Transverse colon (tissue), 4 donors: ENCODE measurements at regions not wholly inside any gene's neighbourhood (a gene's known extent, or its start where the extent isn't known, plus 50 kb on each side); places are given as distances from the start of the nearest gene placed in this dataset.

ENCODE experiments used
- CTCF ChIP-seq, 5 experiments: fragments of 200-600 bp in 3 of 5; fragments of 450-650 bp in 2 of 5; sonication (generic) in 3 of 5; IDR thresholded peaks; 1 replicate in 2 of 5; 2 replicates in 3 of 5; pipeline ENCODE4 v1.5.1; 2016 to 2017; ENCODE audit warnings: antibody characterized with exemption in 5 of 5, inconsistent platforms in 3 of 5, mild to moderate bottlenecking in 2 of 5, moderate library complexity in 1 of 5
- EP300 ChIP-seq: sonication (generic); formaldehyde crosslinking; IDR thresholded peaks from one replicate; pipeline ENCODE4 v1.6.1; 2017; ENCODE audit warnings: antibody characterized with exemption, low read depth
- POLR2A ChIP-seq: fragments of 450-650 bp; IDR thresholded peaks from one replicate; pipeline ENCODE4 v1.6.1; 2016; ENCODE audit warnings: antibody characterized with exemption, mild to moderate bottlenecking, moderate library complexity
- POLR2AphosphoS5 ChIP-seq, 3 donors: sonication (generic); formaldehyde crosslinking; IDR thresholded peaks; one replicate each; pipeline ENCODE4 v1.6.1; 2016; ENCODE audit warnings: antibody characterized with exemption in 3 of 3

GRCh38 chr9:71306134-71306533 is 184.7 kb upstream of the TRPM3 start:
- TF ChIP-seq CTCF (IDR thresholded peaks at IDR 0.05) (no peak), POLR2A (no peak), POLR2AphosphoS5 (IDR thresholded peaks at IDR 0.05) (no peak), EP300 (no peak)
